ENCODE measurements at regions not wholly inside any gene's neighbourhood (a gene's known extent, or its start where the extent isn't known, plus 50 kb on each side); places are given as distances from the start of the nearest gene placed in this dataset.

DNA sequence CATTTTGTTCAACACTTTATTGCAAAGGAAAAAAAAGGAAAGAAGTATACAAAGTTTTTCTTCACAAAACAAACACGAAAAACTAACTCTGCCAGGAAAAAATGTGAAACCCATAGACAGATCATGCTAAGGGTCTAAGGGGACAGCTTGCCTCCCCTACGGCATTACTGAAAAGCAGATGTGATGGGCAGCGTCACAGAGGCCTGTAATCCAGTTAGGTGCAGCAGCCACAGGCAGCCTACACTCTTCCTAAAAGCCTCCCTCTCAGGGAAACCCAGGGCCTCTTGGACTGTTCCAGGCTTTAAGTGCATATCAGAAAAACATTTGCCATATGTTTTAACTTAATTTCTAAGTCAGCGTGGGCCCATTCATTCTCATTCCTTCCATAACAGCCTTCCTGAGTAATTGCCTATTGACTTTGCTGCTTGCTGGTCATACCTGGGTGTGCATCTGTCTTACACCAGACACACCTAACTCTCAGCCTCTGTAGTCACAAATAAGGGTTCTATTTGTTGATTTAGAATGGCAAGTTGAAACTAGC is 135.7 kb upstream of the SERP2 start:
- TF ChIP-seq ZFX (IDR thresholded peaks at IDR 0.05; ENCODE audit: borderline replicate concordance), result no peak
- TF ChIP-seq, protein P1, sequence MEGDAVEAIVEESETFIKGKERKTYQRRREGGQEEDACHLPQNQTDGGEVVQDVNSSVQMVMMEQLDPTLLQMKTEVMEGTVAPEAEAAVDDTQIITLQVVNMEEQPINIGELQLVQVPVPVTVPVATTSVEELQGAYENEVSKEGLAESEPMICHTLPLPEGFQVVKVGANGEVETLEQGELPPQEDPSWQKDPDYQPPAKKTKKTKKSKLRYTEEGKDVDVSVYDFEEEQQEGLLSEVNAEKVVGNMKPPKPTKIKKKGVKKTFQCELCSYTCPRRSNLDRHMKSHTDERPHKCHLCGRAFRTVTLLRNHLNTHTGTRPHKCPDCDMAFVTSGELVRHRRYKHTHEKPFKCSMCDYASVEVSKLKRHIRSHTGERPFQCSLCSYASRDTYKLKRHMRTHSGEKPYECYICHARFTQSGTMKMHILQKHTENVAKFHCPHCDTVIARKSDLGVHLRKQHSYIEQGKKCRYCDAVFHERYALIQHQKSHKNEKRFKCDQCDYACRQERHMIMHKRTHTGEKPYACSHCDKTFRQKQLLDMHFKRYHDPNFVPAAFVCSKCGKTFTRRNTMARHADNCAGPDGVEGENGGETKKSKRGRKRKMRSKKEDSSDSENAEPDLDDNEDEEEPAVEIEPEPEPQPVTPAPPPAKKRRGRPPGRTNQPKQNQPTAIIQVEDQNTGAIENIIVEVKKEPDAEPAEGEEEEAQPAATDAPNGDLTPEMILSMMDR (IDR thresholded peaks at IDR 0.05), result no peak
- no peak overlapping the region for H3K27ac ChIP-seq

DNA sequence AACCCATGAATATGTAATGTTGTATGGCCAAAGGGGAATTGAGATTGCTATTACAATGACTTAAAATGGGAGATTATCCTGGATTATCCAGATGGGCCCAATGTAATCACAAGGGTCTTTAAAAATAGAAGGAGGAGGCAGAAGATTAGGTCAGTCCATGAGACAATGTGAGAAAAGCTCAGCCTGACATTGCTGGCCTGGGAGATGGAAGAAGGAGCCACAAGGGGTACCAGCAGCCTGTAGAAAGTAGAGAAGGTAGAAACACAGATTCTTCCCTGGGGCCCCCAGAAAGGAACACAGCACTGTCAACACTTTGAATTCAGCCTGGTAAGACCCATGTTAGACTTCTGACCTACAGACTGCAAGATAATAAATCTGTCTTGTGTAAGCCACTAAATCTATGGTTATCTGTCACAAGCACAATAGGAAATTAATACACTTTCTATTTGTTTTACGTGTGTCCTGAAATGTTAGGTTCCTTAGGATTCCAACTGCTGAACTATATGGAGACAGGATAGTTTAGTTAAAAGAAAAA is 132.9 kb upstream of the SERP2 start:
- no peak for TF ChIP-seq ZFX (IDR thresholded peaks at IDR 0.05; ENCODE audit: borderline replicate concordance)
- TF ChIP-seq, protein P1 (IDR thresholded peaks at IDR 0.05), result no peak

DNA sequence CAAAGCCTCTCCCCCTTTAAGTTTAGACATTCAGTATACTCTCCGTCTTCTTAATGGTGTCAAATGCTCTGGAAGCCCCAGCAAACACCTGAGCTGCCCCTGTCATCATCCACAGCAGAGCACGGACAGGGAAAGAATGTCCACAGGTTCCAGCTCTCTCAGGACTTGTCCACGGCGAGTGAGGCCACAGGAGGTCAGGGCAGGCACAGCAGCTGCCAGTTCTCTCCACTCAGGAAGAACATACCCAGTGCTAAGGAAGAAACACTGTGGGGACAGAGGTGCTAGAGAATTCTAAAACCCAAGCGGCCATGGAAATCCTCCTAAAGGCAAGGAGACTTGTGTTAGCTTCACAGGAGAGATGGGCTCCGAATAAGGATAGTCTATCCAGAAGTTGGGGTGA is 132.0 kb upstream of the SERP2 start:
- H3K27ac ChIP-seq, result no peak overlapping the region
- no peak for TF ChIP-seq ZFX (IDR thresholded peaks at IDR 0.05; ENCODE audit: borderline replicate concordance)
- TF ChIP-seq, protein P1 (IDR thresholded peaks at IDR 0.05), result no peak

More for the DNA sequence above, 132.9 kb upstream of the SERP2 start:
- H3K27ac ChIP-seq, result no peak overlapping the region

- TF ChIP-seq ZFX (IDR thresholded peaks at IDR 0.05; ENCODE audit: borderline replicate concordance), result no peak
- TF ChIP-seq, protein P1 (IDR thresholded peaks at IDR 0.05), result no peak
- H3K27ac ChIP-seq, result no peak overlapping the region
These were observed 130.9 kb upstream of the SERP2 start for GRCh38 chr13:44242766-44243165.

GRCh38 chr13:44243198-44243857 is 130.3 kb upstream of the SERP2 start:
- TF ChIP-seq, protein P1 (IDR thresholded peaks at IDR 0.05), result no peak
- TF ChIP-seq ZFX (IDR thresholded peaks at IDR 0.05; ENCODE audit: borderline replicate concordance), result no peak
- no peak overlapping the region for H3K27ac ChIP-seq

- H3K27ac ChIP-seq, result no peak overlapping the region
These were observed 129.3 kb upstream of the SERP2 start for GRCh38 chr13:44244288-44244687.

DNA sequence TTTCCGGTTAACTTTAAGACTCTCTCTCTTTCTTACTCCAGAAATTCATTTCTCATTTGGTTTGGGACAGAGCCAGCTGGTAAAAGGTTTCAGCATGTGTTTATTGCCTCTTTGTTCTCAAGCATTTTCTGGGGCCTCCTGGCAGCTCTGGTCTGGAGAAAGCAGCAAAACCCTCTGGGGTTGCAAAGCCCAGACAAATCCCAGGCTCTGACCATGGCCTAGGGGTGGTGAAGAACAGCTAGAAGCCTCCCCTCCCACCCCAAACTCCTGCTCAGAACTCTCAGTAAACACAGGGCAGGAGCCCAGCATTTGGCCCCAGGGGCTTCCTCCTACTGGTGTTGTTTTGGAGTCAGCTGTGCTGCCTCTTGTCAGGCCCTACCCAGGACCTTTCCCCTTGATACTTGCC is 124.2 kb upstream of the SERP2 start:
- no peak overlapping the region for H3K27ac ChIP-seq

More at GRCh38 chr13:44244288-44244687, 129.3 kb upstream of the SERP2 start:
- no peak for TF ChIP-seq ZFX (IDR thresholded peaks at IDR 0.05; ENCODE audit: borderline replicate concordance)

More for the DNA sequence above, 124.2 kb upstream of the SERP2 start:
- TF ChIP-seq ZFX (IDR thresholded peaks at IDR 0.05; ENCODE audit: borderline replicate concordance), result no peak
- TF ChIP-seq, protein P1 (IDR thresholded peaks at IDR 0.05), result no peak

All from 22Rv1 (cell line).